HTR-8/SVneo (cell line): ENCODE measurements at regions not wholly inside any gene's neighbourhood (a gene's known extent, or its start where the extent isn't known, plus 50 kb on each side); places are given as distances from the start of the nearest gene placed in this dataset.

Source experiments
- DNase-seq: peaks from one replicate; pipeline ENCODE4 v3.0.0; 2011; ENCODE audit warnings: low spot score, mixed read lengths; ENCODE audit not compliant: insufficient read length
- FAIRE-seq: peaks from 2 replicates; lab custom pipeline; 2011; peaks lifted over from hg19 to GRCh38; lab: Jason Lieb, UNC

- DNase-seq: peak; percentile 87
- FAIRE-seq: no peak
These were observed 106.0 kb upstream of the TAF1B start for GRCh38 chr2:9737053-9737875.

- FAIRE-seq: no peak
- no peak for DNase-seq
These were observed 105.2 kb upstream of the TAF1B start for GRCh38 chr2:9738062-9738461.

GRCh38 chr2:9738535-9739496 lies 104.5 kb upstream of the TAF1B start:
- DNase-seq (no peak), FAIRE-seq (no peak)

GRCh38 chr2:9739531-9739964 lies 103.7 kb upstream of the TAF1B start:
- FAIRE-seq (no peak), DNase-seq (no peak)

GRCh38 chr2:9740382-9741073 lies 102.7 kb upstream of the TAF1B start:
- no peak for FAIRE-seq
- DNase-seq: no peak

GRCh38 chr2:9741110-9741509 lies 102.2 kb upstream of the TAF1B start:
- FAIRE-seq (no peak), DNase-seq (no peak)

- FAIRE-seq (no peak), DNase-seq (no peak)
These were observed 100.7 kb upstream of the TAF1B start for GRCh38 chr2:9742601-9743000.

- FAIRE-seq (no peak), DNase-seq (no peak)
These were observed 98.8 kb upstream of the TAF1B start for GRCh38 chr2:9744256-9745004.

GRCh38 chr2:9745153-9745899 lies 97.9 kb upstream of the TAF1B start:
- no peak for DNase-seq

GRCh38 chr2:9747396-9747795 lies 95.9 kb upstream of the TAF1B start:
- DNase-seq (no peak), FAIRE-seq (no peak)

More at GRCh38 chr2:9745153-9745899, 97.9 kb upstream of the TAF1B start:
- no peak for FAIRE-seq

GRCh38 chr2:9748577-9748976 lies 94.7 kb upstream of the TAF1B start:
- DNase-seq (no peak), FAIRE-seq (no peak)

- no peak for DNase-seq
- FAIRE-seq: no peak
These were observed 93.6 kb upstream of the TAF1B start for GRCh38 chr2:9749546-9750223.

- DNase-seq (no peak), FAIRE-seq (no peak)
These were observed 92.8 kb upstream of the TAF1B start for GRCh38 chr2:9750224-9751215.

- DNase-seq (no peak), FAIRE-seq (no peak)
These were observed 91.4 kb upstream of the TAF1B start for GRCh38 chr2:9751831-9752230.

- DNase-seq: peak; percentile 57
- FAIRE-seq: peak; percentile 36
These were observed 90.6 kb upstream of the TAF1B start for GRCh38 chr2:9752441-9753275.

GRCh38 chr2:9753276-9753600 lies 90.0 kb upstream of the TAF1B start:
- FAIRE-seq (peak; percentile 59), DNase-seq (peak; percentile 48)
